WTC11 (cell line): ENCODE measurements at regions not wholly inside any gene's neighbourhood (a gene's known extent, or its start where the extent isn't known, plus 50 kb on each side); places are given as distances from the start of the nearest gene placed in this dataset.

Source experiments
- ATAC-seq: fragments of 200-7000 bp; cut with Tn5 transposase; 2 replicates; pipeline ENCODE4 v1.10.0; 2021; ENCODE audit warnings: mild to moderate bottlenecking, moderate library complexity
- CTCF ChIA-PET: fragments of 300-600 bp; sonication (Branson Sonifier 250); formaldehyde crosslinking; loops from one replicate; lab custom pipeline; 2021; ENCODE audit warnings: antibody characterized with exemption; lab: Charles Lee
- POLR2A ChIA-PET: fragments of 350-600 bp; sonication (Branson Sonifier 250); formaldehyde crosslinking; loops from one replicate; lab custom pipeline; 2021; ENCODE audit warnings: antibody characterized with exemption; lab: Charles Lee
- DNase-seq: peaks from one replicate; pipeline ENCODE4 v3.0.0; 2021; ENCODE audit warnings: low spot score
- H3K27ac Mint-ChIP-seq: 2 replicates; pipeline ENCODE4 v1.8.0; 2021; ENCODE audit warnings: mixed read lengths
- H3K27me3 Mint-ChIP-seq: 2 replicates; pipeline ENCODE4 v1.8.0; 2021; ENCODE audit warnings: low read depth, mild to moderate bottlenecking, moderate library complexity, mixed read lengths
- H3K36me3 Mint-ChIP-seq: 2 replicates; pipeline ENCODE4 v1.8.0; 2021; ENCODE audit warnings: mixed read lengths
- H3K4me1 Mint-ChIP-seq: 2 replicates; pipeline ENCODE4 v1.8.0; 2022; ENCODE audit warnings: mixed read lengths
- H3K4me3 Mint-ChIP-seq: 2 replicates; pipeline ENCODE4 v1.8.0; 2021; ENCODE audit warnings: mild to moderate bottlenecking, moderate library complexity, mixed read lengths
- H3K9me3 Mint-ChIP-seq: 2 replicates; pipeline ENCODE4 v1.8.0; 2021; ENCODE audit warnings: mixed read lengths
- AFF4 ChIP-seq: sonication (generic); formaldehyde crosslinking; IDR thresholded peaks from 2 replicates; pipeline ENCODE4 v1.8.1; 2023; ENCODE audit warnings: mild to moderate bottlenecking, missing genetic modification reagents, borderline replicate concordance
- ATF1 ChIP-seq: sonication (generic); formaldehyde crosslinking; IDR thresholded peaks from 2 replicates; pipeline ENCODE4 v1.8.1; 2023; ENCODE audit warnings: mild to moderate bottlenecking, moderate library complexity, missing genetic modification reagents
- ELF4 ChIP-seq: sonication (generic); formaldehyde crosslinking; IDR thresholded peaks from 2 replicates; pipeline ENCODE4 v1.8.1; 2022; ENCODE audit warnings: low read depth, mild to moderate bottlenecking, moderate library complexity, missing genetic modification reagents
- ESRRA ChIP-seq: sonication (generic); formaldehyde crosslinking; IDR thresholded peaks from 2 replicates; pipeline ENCODE4 v1.8.1; 2022; ENCODE audit warnings: mild to moderate bottlenecking, missing genetic modification reagents, borderline replicate concordance
- ETV6 ChIP-seq: sonication (generic); formaldehyde crosslinking; IDR thresholded peaks from 2 replicates; pipeline ENCODE4 v1.8.1; 2022; ENCODE audit warnings: mild to moderate bottlenecking, missing genetic modification reagents
- FOXK1 ChIP-seq: sonication (generic); formaldehyde crosslinking; IDR thresholded peaks from 2 replicates; pipeline ENCODE4 v1.8.0; 2022; ENCODE audit warnings: mild to moderate bottlenecking, moderate library complexity, missing genetic modification reagents
- FOXP1 ChIP-seq: sonication (generic); formaldehyde crosslinking; IDR thresholded peaks from 2 replicates; pipeline ENCODE4 v1.8.0; 2022; ENCODE audit warnings: missing genetic modification reagents, mild to moderate bottlenecking, moderate library complexity, borderline replicate concordance
- GABPB1 ChIP-seq: sonication (generic); formaldehyde crosslinking; IDR thresholded peaks from 2 replicates; pipeline ENCODE4 v1.8.1; 2023; ENCODE audit warnings: mild to moderate bottlenecking, missing genetic modification reagents
- IRF1 ChIP-seq: sonication (generic); formaldehyde crosslinking; IDR thresholded peaks from 2 replicates; pipeline ENCODE4 v1.8.0; 2023; ENCODE audit warnings: missing genetic modification reagents
- JAZF1 ChIP-seq: fragments of 250-450 bp; sonication (Bioruptor Pico); IDR thresholded peaks from 2 replicates; pipeline ENCODE4 v1.9.0; 2021; ENCODE audit warnings: moderate library complexity, mild to moderate bottlenecking, inconsistent platforms
- MAX ChIP-seq: sonication (generic); formaldehyde crosslinking; IDR thresholded peaks from 2 replicates; pipeline ENCODE4 v1.8.0; 2022; ENCODE audit warnings: mild to moderate bottlenecking, missing genetic modification reagents
- NFE2L1 ChIP-seq: sonication (generic); formaldehyde crosslinking; IDR thresholded peaks from 2 replicates; pipeline ENCODE4 v1.8.1; 2023; ENCODE audit warnings: missing genetic modification reagents
- PREB ChIP-seq: sonication (generic); formaldehyde crosslinking; IDR thresholded peaks from 2 replicates; pipeline ENCODE4 v1.8.1; 2022; ENCODE audit warnings: mild to moderate bottlenecking, missing genetic modification reagents, moderate library complexity, borderline replicate concordance
- TP53 ChIP-seq: sonication (generic); formaldehyde crosslinking; IDR thresholded peaks from 2 replicates; pipeline ENCODE4 v1.8.1; 2023; ENCODE audit warnings: mild to moderate bottlenecking, missing genetic modification reagents
- ZNF121 ChIP-seq: sonication (generic); formaldehyde crosslinking; IDR thresholded peaks from 2 replicates; pipeline ENCODE4 v1.8.0; 2023; ENCODE audit warnings: missing genetic modification reagents
- ZNF423 ChIP-seq: fragments of 250-450 bp; sonication (Bioruptor Pico); IDR thresholded peaks from 2 replicates; pipeline ENCODE4 v2.1.2; 2022; ENCODE audit warnings: mild to moderate bottlenecking, moderate library complexity
- ZNF512 ChIP-seq: sonication (generic); formaldehyde crosslinking; IDR thresholded peaks from 2 replicates; pipeline ENCODE4 v1.8.1; 2022; ENCODE audit warnings: missing genetic modification reagents, borderline replicate concordance
- ZNF532 ChIP-seq: fragments of 250-450 bp; sonication (Bioruptor Pico); IDR thresholded peaks from 2 replicates; pipeline ENCODE4 v1.9.0; 2021; ENCODE audit warnings: mild to moderate bottlenecking, borderline replicate concordance
- ZSCAN18 ChIP-seq: fragments of 250-450 bp; sonication (Bioruptor Pico); IDR thresholded peaks from 2 replicates; pipeline ENCODE4 v2.1.2; 2022; ENCODE audit warnings: mild to moderate bottlenecking, moderate library complexity

GRCh38 chr1:201769966-201770365 is 59.0 kb upstream of the IPO9 start:
- POLR2A ChIA-PET, result no interaction called here
- Mint-ChIP-seq H3K27me3 (no peaks in the 10 kb centered on the region), H3K9me3 (peaks cover 25% of the 10 kb centered on the region), H3K4me1 (0 out of 2 replicates have a peak, but pooled peaks cover 3% of the 10 kb centered on the region), H3K27ac (no peak overlapping the region), H3K4me3 (no peak overlapping the region), H3K36me3 (peaks cover 22% of the 10 kb centered on the region)
- ATAC-seq, result no peak
- TF ChIP-seq ELF4 (CRISPR knock-in tag) (no peak), IRF1 (CRISPR knock-in tag) (no peak), ZNF121 (no peak)
- CTCF ChIA-PET, result interaction anchor here (1.0 to 1.9 kb wide), 2 partner anchors 23 to 60 kb away, joined by 5 read pairs; no protein-coding TSS in a partner anchor
- DNase-seq, result no peak

- ChIA-PET POLR2A (no interaction called here), CTCF (no interaction called here)
- H3K27me3 Mint-ChIP-seq, result no peaks in the 10 kb centered on the region
- H3K36me3 Mint-ChIP-seq, result peaks cover 22% of the 10 kb centered on the region
- H3K4me1 Mint-ChIP-seq, result no peaks in the 10 kb centered on the region
- no peak overlapping the region for H3K4me3 Mint-ChIP-seq
- peaks cover 25% of the 10 kb centered on the region for H3K9me3 Mint-ChIP-seq
- no peak overlapping the region for H3K27ac Mint-ChIP-seq
- DNase-seq (no peak), ATAC-seq (no peak)
- TF ChIP-seq FOXP1 (CRISPR knock-in tag) (no peak), GABPB1 (no peak), FOXK1 (CRISPR knock-in tag) (no peak), JAZF1 (CRISPR knock-in tag) (no peak), ETV6 (CRISPR knock-in tag) (no peak), ZNF532 (no peak), ATF1 (no peak), ZSCAN18 (CRISPR knock-in tag) (no peak), ELF4 (CRISPR knock-in tag) (no peak), MAX (CRISPR knock-in tag) (no peak), TP53 (CRISPR knock-in tag) (no peak), ZNF512 (CRISPR knock-in tag) (no peak), PREB (no peak), NFE2L1 (CRISPR knock-in tag) (no peak), ZNF423 (CRISPR knock-in tag) (no peak), ESRRA (no peak), AFF4 (CRISPR knock-in tag) (no peak)
- TF ChIP-seq, all 79 proteins: peak for 0
Observed at GRCh38 chr1:201771466-201771865, 57.5 kb upstream of the IPO9 start.
